Loucy (cell line): ENCODE measurements at regions not wholly inside any gene's neighbourhood (a gene's known extent, or its start where the extent isn't known, plus 50 kb on each side); places are given as distances from the start of the nearest gene placed in this dataset.

Experiments
- H2AFZ ChIP-seq: fragments of 200-600 bp; sonication (generic); 2 replicates; pipeline ENCODE4 v1.6.0; 2016; ENCODE audit warnings: antibody characterized with exemption, mild to moderate bottlenecking, low read length, moderate library complexity
- H3F3A ChIP-seq: fragments of 200-600 bp; 2 replicates; pipeline ENCODE4 v1.6.0; 2016; ENCODE audit warnings: antibody characterized with exemption, low read depth, mild to moderate bottlenecking
- H3K27me3 ChIP-seq: fragments of 200-600 bp; sonication (generic); 2 replicates; pipeline ENCODE4 v1.6.1; 2014; ENCODE audit warnings: low read length, mild to moderate bottlenecking; ENCODE audit not compliant: insufficient read depth, poor library complexity, severe bottlenecking
- H3K36me3 ChIP-seq: fragments of 200-600 bp; sonication (generic); 2 replicates; pipeline ENCODE4 v1.6.1; 2016; ENCODE audit warnings: low read length; ENCODE audit not compliant: insufficient read depth
- H3K4me1 ChIP-seq: fragments of 200-600 bp; sonication (generic); 2 replicates; pipeline ENCODE4 v1.5.1; 2014; ENCODE audit warnings: low read length, mild to moderate bottlenecking; ENCODE audit not compliant: insufficient read depth, poor library complexity, severe bottlenecking
- H3K4me2 ChIP-seq: fragments of 200-600 bp; sonication (generic); 2 replicates; pipeline ENCODE4 v1.6.0; 2014; ENCODE audit warnings: antibody characterized with exemption, low read length, low read depth, mild to moderate bottlenecking; ENCODE audit not compliant: poor library complexity, severe bottlenecking
- H3K4me3 ChIP-seq: fragments of 200-600 bp; sonication (generic); 2 replicates; pipeline ENCODE4 v1.5.1; 2014; ENCODE audit warnings: low read length, mild to moderate bottlenecking, mixed read lengths; ENCODE audit not compliant: poor library complexity, severe bottlenecking
- H3K79me2 ChIP-seq: fragments of 200-600 bp; sonication (generic); 2 replicates; pipeline ENCODE4 v1.6.1; 2014; ENCODE audit warnings: low read length; ENCODE audit not compliant: insufficient read depth
- H3K9ac ChIP-seq: fragments of 200-600 bp; sonication (generic); 2 replicates; pipeline ENCODE4 v1.6.0; 2014; ENCODE audit warnings: mild to moderate bottlenecking, low read depth, low read length, moderate library complexity; ENCODE audit not compliant: poor library complexity, severe bottlenecking
- H3K9me2 ChIP-seq: fragments of 200-600 bp; sonication (generic); replicated peaks from 2 replicates; pipeline ENCODE4 v1.6.1; 2016; ENCODE audit warnings: low read depth, low read length, mixed read lengths
- H3K9me3 ChIP-seq: fragments of 200-600 bp; sonication (generic); 2 replicates; pipeline ENCODE4 v1.6.1; 2014; ENCODE audit warnings: mild to moderate bottlenecking, antibody characterized with exemption, low read length, low read depth; ENCODE audit not compliant: insufficient read depth
- H4K20me1 ChIP-seq: fragments of 200-600 bp; sonication (generic); 2 replicates; pipeline ENCODE4 v1.6.0; 2014; ENCODE audit warnings: antibody characterized with exemption, low read length, mild to moderate bottlenecking; ENCODE audit not compliant: insufficient read depth, poor library complexity, severe bottlenecking
- EZH2phosphoT487 ChIP-seq: fragments of 200-600 bp; IDR thresholded peaks from 2 replicates; pipeline ENCODE4 v1.6.1; 2018; ENCODE audit warnings: antibody characterized with exemption, mild to moderate bottlenecking, moderate library complexity, borderline replicate concordance
- TF ChIP-seq, protein P1 (sequence below): fragments of 200-600 bp; sonication (generic); conservative IDR thresholded peaks from 2 replicates; pipeline ENCODE4 v1.5.1; 2014; ENCODE audit warnings: mild to moderate bottlenecking, antibody characterized with exemption, low read length

DNA sequence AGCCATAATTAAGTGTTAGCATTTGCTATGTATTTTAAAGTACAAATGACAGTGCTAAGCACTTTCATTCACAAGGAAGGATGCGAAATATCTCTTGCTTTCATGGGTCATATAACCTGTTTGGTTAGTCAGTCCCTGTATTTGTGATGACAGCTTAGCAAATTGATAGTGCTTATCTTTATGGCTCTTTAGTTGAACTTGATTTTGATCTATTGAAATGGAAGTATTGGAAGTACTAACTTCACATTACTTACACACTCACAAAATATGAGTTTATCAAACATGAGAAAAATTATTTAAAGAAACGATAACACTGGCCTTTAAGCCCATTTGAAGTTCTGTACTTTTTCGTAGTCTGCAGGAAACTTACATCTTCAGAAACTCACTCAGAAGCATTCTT is 97.4 kb upstream of the NEUROD1 start:
- Histone ChIP-seq H2AFZ (no peak overlapping the region), H4K20me1 (no peaks in the 10 kb centered on the region), H3K36me3 (no peaks in the 10 kb centered on the region), H3K79me2 (no peaks in the 10 kb centered on the region), H3K4me1 (peaks cover 53% of the 10 kb centered on the region), H3F3A (no peaks in the 10 kb centered on the region), H3K27me3 (no peaks in the 10 kb centered on the region), H3K4me2 (no peak overlapping the region), H3K4me3 (no peak overlapping the region), H3K9me3 (no peaks in the 10 kb centered on the region), H3K9me2 (no peaks in the 10 kb centered on the region), H3K9ac (no peak overlapping the region)
- TF ChIP-seq, protein P1, sequence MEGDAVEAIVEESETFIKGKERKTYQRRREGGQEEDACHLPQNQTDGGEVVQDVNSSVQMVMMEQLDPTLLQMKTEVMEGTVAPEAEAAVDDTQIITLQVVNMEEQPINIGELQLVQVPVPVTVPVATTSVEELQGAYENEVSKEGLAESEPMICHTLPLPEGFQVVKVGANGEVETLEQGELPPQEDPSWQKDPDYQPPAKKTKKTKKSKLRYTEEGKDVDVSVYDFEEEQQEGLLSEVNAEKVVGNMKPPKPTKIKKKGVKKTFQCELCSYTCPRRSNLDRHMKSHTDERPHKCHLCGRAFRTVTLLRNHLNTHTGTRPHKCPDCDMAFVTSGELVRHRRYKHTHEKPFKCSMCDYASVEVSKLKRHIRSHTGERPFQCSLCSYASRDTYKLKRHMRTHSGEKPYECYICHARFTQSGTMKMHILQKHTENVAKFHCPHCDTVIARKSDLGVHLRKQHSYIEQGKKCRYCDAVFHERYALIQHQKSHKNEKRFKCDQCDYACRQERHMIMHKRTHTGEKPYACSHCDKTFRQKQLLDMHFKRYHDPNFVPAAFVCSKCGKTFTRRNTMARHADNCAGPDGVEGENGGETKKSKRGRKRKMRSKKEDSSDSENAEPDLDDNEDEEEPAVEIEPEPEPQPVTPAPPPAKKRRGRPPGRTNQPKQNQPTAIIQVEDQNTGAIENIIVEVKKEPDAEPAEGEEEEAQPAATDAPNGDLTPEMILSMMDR: no peak
- no peak for TF ChIP-seq EZH2phosphoT487

DNA sequence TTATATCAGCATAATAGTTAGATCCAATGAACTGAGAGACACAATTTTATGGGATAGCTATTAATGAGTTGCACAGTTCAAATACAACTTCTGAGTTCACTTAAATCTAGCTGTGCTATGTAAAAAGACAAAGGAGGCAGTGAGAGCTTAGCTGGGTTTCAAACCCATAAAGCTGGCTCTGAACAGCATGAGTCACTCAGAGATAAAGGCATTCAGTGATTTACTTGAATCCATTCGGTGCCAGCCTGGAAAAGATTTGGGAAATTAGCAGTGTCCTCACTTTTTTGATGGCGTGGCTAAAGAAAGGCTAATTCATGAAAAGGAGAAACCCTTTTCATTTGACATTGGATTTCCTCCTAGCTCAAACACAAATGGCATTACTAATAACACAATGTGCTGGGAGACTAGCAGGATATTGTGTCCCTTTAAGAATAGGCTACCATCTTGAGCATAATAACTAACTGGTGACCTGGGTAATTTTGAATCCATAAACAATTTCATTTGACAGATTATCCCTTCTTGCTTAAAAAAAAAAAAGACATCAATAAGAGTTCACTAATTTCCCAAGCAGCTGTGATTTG is 98.4 kb upstream of the NEUROD1 start:
- no peak overlapping the region for H3K4me3 ChIP-seq
- no peak for TF ChIP-seq EZH2phosphoT487
- TF ChIP-seq, protein P1: no peak

DNA sequence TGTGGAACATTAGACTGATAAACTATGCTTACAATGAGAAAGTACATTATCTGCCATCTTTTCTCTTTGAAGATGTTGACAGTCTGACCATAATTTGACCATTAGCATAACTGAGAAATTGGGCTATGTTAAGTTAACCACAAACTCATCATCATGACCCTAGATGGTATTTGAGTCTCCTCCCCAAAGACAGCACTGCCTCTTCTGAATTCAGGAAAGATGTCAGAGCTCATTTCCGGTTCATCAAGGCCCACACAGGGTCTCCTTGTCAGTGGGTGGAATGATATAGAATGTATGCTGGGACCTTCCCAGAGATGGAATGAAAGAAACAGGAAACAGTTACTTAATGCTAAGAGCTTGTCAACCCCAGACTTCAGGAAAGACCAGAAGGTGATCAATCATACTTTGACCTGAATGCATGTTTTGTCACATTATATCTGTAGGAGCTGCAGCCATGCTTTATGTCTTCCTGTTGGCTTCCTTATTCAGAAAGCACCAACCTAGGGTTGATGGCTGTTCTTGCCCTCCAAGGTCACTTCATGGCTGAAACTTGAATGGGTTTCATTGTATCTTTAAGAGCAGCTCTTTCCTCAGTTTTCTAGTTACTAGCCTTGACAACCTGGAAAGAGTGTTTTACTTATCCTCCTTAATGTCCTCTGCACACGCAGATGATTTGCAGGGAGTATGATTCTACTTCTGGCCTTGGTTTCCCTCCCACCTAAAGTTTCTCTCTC is 99.1 kb upstream of the NEUROD1 start:
- Histone ChIP-seq H3K9me2 (no peaks in the 10 kb centered on the region), H3K9ac (no peak overlapping the region), H3K36me3 (no peaks in the 10 kb centered on the region), H3K4me3 (no peak overlapping the region), H3K27me3 (no peaks in the 10 kb centered on the region), H3K79me2 (no peaks in the 10 kb centered on the region), H3K9me3 (no peaks in the 10 kb centered on the region), H3K4me2 (peak overlapping the region; percentile 0), H3F3A (no peaks in the 10 kb centered on the region), H3K4me1 (peaks cover 51% of the 10 kb centered on the region), H2AFZ (peak overlapping the region; percentile 47), H4K20me1 (no peaks in the 10 kb centered on the region)
- TF ChIP-seq EZH2phosphoT487: no peak
- TF ChIP-seq, protein P1: no peak

More for the DNA sequence above, 98.4 kb upstream of the NEUROD1 start:
- no peaks in the 10 kb centered on the region for H3F3A ChIP-seq
- no peaks in the 10 kb centered on the region for H3K9me3 ChIP-seq
- no peak overlapping the region for H2AFZ ChIP-seq
- no peaks in the 10 kb centered on the region for H3K36me3 ChIP-seq
- H4K20me1 ChIP-seq: no peaks in the 10 kb centered on the region
- H3K4me1 ChIP-seq: peaks cover 52% of the 10 kb centered on the region
- H3K4me2 ChIP-seq: peak overlapping the region; percentile 0
- H3K27me3 ChIP-seq: no peaks in the 10 kb centered on the region
- H3K9ac ChIP-seq: no peak overlapping the region
- no peaks in the 10 kb centered on the region for H3K9me2 ChIP-seq
- no peaks in the 10 kb centered on the region for H3K79me2 ChIP-seq
